HCT116 (cell line): ENCODE measurements at regions not wholly inside any gene's neighbourhood (a gene's known extent, or its start where the extent isn't known, plus 50 kb on each side); places are given as distances from the start of the nearest gene placed in this dataset.

Experiments
- POLR2A ChIP-seq: IDR thresholded peaks from 2 replicates; pipeline ENCODE4 v1.7.0; 2011; ENCODE audit warnings: borderline replicate concordance; ENCODE audit not compliant: insufficient read depth, insufficient read length; ENCODE audit errors: extremely low read depth
- RAD21 ChIP-seq: IDR thresholded peaks from 2 replicates; pipeline ENCODE4 v1.6.1; 2012; ENCODE audit warnings: low read depth, mild to moderate bottlenecking
- ZFX ChIP-seq: fragments of 450-650 bp; IDR thresholded peaks from 2 replicates; pipeline ENCODE4 v1.6.1; 2017
- TF ChIP-seq, protein P1 (sequence below), 3 experiments: fragments of 200-600 bp in 1 of 3; sonication (generic) in 1 of 3; IDR thresholded peaks in 2 of 3; conservative IDR thresholded peaks in 1 of 3; 2 replicates each; pipeline ENCODE4 v1.5.1; 2012 to 2017; ENCODE audit warnings: low read depth in 2 of 3, low read length in 2 of 3, antibody characterized with exemption in 1 of 3, borderline replicate concordance in 1 of 3, control low read depth in 1 of 3, mild to moderate bottlenecking in 1 of 3, mixed read lengths in 1 of 3, mixed run types in 1 of 3, moderate library complexity in 1 of 3; ENCODE audit not compliant: insufficient read depth in 1 of 3

DNA sequence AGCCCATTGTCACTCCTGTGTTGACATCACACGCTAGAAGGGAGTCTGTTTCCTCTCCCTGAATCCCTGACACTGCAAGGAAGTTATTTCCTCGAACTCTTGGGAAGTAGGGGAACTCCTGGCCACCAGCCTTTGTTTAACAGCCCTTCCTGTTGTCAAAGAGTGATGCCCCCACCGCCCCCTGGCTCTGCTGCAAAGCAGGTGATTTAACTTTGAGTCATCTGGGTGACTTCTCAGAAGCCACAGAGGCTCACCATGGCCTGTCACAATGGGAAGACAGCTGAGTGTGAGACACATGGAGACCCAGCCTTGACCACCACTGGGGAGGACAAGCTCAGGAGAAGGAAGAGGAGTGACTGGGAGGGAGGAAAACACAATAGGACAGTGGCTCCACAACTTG, 182.8 kb downstream of the PSMG1 start:
- TF ChIP-seq RAD21 (no peak), POLR2A (no peak), ZFX (no peak)
- TF ChIP-seq, protein P1, sequence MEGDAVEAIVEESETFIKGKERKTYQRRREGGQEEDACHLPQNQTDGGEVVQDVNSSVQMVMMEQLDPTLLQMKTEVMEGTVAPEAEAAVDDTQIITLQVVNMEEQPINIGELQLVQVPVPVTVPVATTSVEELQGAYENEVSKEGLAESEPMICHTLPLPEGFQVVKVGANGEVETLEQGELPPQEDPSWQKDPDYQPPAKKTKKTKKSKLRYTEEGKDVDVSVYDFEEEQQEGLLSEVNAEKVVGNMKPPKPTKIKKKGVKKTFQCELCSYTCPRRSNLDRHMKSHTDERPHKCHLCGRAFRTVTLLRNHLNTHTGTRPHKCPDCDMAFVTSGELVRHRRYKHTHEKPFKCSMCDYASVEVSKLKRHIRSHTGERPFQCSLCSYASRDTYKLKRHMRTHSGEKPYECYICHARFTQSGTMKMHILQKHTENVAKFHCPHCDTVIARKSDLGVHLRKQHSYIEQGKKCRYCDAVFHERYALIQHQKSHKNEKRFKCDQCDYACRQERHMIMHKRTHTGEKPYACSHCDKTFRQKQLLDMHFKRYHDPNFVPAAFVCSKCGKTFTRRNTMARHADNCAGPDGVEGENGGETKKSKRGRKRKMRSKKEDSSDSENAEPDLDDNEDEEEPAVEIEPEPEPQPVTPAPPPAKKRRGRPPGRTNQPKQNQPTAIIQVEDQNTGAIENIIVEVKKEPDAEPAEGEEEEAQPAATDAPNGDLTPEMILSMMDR (IDR thresholded peaks at IDR 0.05 in 2 of 3, conservative IDR thresholded peaks at IDR 0.05 in 1 of 3; ENCODE audit: borderline replicate concordance in 1 of 3, insufficient read depth in 1 of 3, low read depth in 2 of 3, low read length in 2 of 3), result no peak
